ENCODE measurements at regions not wholly inside any gene's neighbourhood (a gene's known extent, or its start where the extent isn't known, plus 50 kb on each side); places are given as distances from the start of the nearest gene placed in this dataset.

GRCh38 chr16:63890081-63890480, 1231.8 kb downstream of the CDH11 start:
- DNase-seq = peak in 1 of 2 donors; percentile 60
- 5 to 13% (median 10%) methylated on average over 1 of the region's 1 CpG for WGBS, 5 donors
- H3K9me3 ChIP-seq = no peaks in the 10 kb centered on the region
- H3K27me3 ChIP-seq = no peaks in the 10 kb centered on the region
- H3K4me3 ChIP-seq = no peak overlapping the region
- no peaks in the 10 kb centered on the region for H3K36me3 ChIP-seq
- TF ChIP-seq EP300 (IDR thresholded peaks at IDR 0.05) = no peak
- TF ChIP-seq POLR2AphosphoS5 (IDR thresholded peaks at IDR 0.05) = peak in 2 of 3 donors; percentile 19 to 48
- TF ChIP-seq CTCF (IDR thresholded peaks at IDR 0.05) = no peak
- TF ChIP-seq POLR2A (IDR thresholded peaks at IDR 0.05) = no peak
- H3K4me1 ChIP-seq = peaks cover 0 to 9% (median 8%) of the 10 kb centered on the region in 4 donors
- intact Hi-C loops (cut with DNase I; ENCODE audit: low total_unique reads) = no loop called here
- no peak overlapping the region for H3K27ac ChIP-seq

- no peaks in the 10 kb centered on the region for H3K4me1 ChIP-seq
- H3K9me3 ChIP-seq = no peaks in the 10 kb centered on the region
- H3K36me3 ChIP-seq = no peaks in the 10 kb centered on the region
- intact Hi-C loops (cut with DNase I; ENCODE audit: low total_unique reads) = no loop called here
- no peak overlapping the region for H3K4me3 ChIP-seq
- no peak for DNase-seq
- H3K27ac ChIP-seq = no peak overlapping the region
- TF ChIP-seq POLR2A (IDR thresholded peaks at IDR 0.05) = no peak
- TF ChIP-seq CTCF (IDR thresholded peaks at IDR 0.05) = no peak
- no peak for TF ChIP-seq EP300 (IDR thresholded peaks at IDR 0.05)
- TF ChIP-seq POLR2AphosphoS5 (IDR thresholded peaks at IDR 0.05) = no peak
- H3K27me3 ChIP-seq = no peaks in the 10 kb centered on the region
These were observed 1238.8 kb downstream of the CDH11 start for GRCh38 chr16:63883091-63883490.

- intact Hi-C loops (cut with DNase I; ENCODE audit: low total_unique reads) = no loop called here
- H3K27me3 ChIP-seq = no peaks in the 10 kb centered on the region
These were observed 1239.3 kb downstream of the CDH11 start for GRCh38 chr16:63882576-63882975.

GRCh38 chr16:63880948-63881347, 1240.9 kb downstream of the CDH11 start:
- Histone ChIP-seq H3K27ac (no peak overlapping the region), H3K36me3 (no peaks in the 10 kb centered on the region)
- WGBS, 5 donors = 94 to 98% (median 97%) methylated on average over 2 of the region's 2 CpGs

More at GRCh38 chr16:63882576-63882975, 1239.3 kb downstream of the CDH11 start:
- Histone ChIP-seq H3K36me3 (no peaks in the 10 kb centered on the region), H3K4me3 (no peak overlapping the region), H3K4me1 (no peaks in the 10 kb centered on the region), H3K9me3 (no peaks in the 10 kb centered on the region), H3K27ac (no peak overlapping the region)
- DNase-seq = no peak
- no peak for TF ChIP-seq POLR2A (IDR thresholded peaks at IDR 0.05)
- TF ChIP-seq EP300 (IDR thresholded peaks at IDR 0.05) = no peak
- no peak for TF ChIP-seq CTCF (IDR thresholded peaks at IDR 0.05)
- no peak for TF ChIP-seq POLR2AphosphoS5 (IDR thresholded peaks at IDR 0.05)

GRCh38 chr16:63877401-63877800, 1244.5 kb downstream of the CDH11 start:
- no peak overlapping the region for H3K4me3 ChIP-seq
- intact Hi-C loops (cut with DNase I; ENCODE audit: low total_unique reads) = no loop called here

More at GRCh38 chr16:63880948-63881347, 1240.9 kb downstream of the CDH11 start:
- Histone ChIP-seq H3K4me3 (no peak overlapping the region), H3K27me3 (no peaks in the 10 kb centered on the region), H3K9me3 (no peaks in the 10 kb centered on the region), H3K4me1 (no peaks in the 10 kb centered on the region)
- TF ChIP-seq EP300 (IDR thresholded peaks at IDR 0.05) = no peak
- no peak for DNase-seq
- intact Hi-C loops (cut with DNase I; ENCODE audit: low total_unique reads) = no loop called here

More at GRCh38 chr16:63877401-63877800, 1244.5 kb downstream of the CDH11 start:
- 67 to 80% (median 71%) methylated on average over 3 of the region's 3 CpGs for WGBS, 5 donors
- Histone ChIP-seq H3K4me1 (no peaks in the 10 kb centered on the region), H3K27ac (no peak overlapping the region), H3K36me3 (no peaks in the 10 kb centered on the region), H3K9me3 (no peaks in the 10 kb centered on the region), H3K27me3 (no peaks in the 10 kb centered on the region)
- TF ChIP-seq POLR2AphosphoS5 (IDR thresholded peaks at IDR 0.05) (no peak), CTCF (IDR thresholded peaks at IDR 0.05) (no peak), EP300 (IDR thresholded peaks at IDR 0.05) (no peak), POLR2A (IDR thresholded peaks at IDR 0.05) (no peak)
- DNase-seq = no peak

Data from stomach (tissue), 8 donors.